T-helper 17 cell (primary cell): ENCODE measurements at regions not wholly inside any gene's neighbourhood (a gene's known extent, or its start where the extent isn't known, plus 50 kb on each side); places are given as distances from the start of the nearest gene placed in this dataset.

Experiments
- ATAC-seq: fragments of 150-1000 bp; cut with Tn5 transposase; 2 replicates; pipeline ENCODE4 v1.10.0; 2021; ENCODE audit warnings: mild to moderate bottlenecking, moderate library complexity
- DNase-seq, 3 donors: peaks; one replicate each; pipeline versions ENCODE4 v3.0.0 to v3.0.0-alpha.2; 2020 to 2021
- H3K9me3 ChIP-seq: one replicate; pipeline ENCODE4 v1.7.0; 2013; ENCODE audit warnings: low read length, mild to moderate bottlenecking; ENCODE audit not compliant: control insufficient read depth, poor library complexity, severe bottlenecking
- H3K27ac Mint-ChIP-seq: one replicate; pipeline ENCODE4 v1.8.0; 2022; ENCODE audit warnings: mild to moderate bottlenecking, moderate library complexity, mixed read lengths
- H3K27me3 Mint-ChIP-seq: one replicate; pipeline ENCODE4 v1.8.0; 2022; ENCODE audit warnings: mixed read lengths
- H3K36me3 Mint-ChIP-seq: one replicate; pipeline ENCODE4 v1.8.0; 2022; ENCODE audit warnings: low read depth, mixed read lengths
- H3K4me1 Mint-ChIP-seq: one replicate; pipeline ENCODE4 v1.8.0; 2022; ENCODE audit warnings: mild to moderate bottlenecking, mixed read lengths
- H3K4me3 Mint-ChIP-seq: one replicate; pipeline ENCODE4 v1.8.0; 2022; ENCODE audit warnings: mild to moderate bottlenecking, moderate library complexity, mixed read lengths

DNA sequence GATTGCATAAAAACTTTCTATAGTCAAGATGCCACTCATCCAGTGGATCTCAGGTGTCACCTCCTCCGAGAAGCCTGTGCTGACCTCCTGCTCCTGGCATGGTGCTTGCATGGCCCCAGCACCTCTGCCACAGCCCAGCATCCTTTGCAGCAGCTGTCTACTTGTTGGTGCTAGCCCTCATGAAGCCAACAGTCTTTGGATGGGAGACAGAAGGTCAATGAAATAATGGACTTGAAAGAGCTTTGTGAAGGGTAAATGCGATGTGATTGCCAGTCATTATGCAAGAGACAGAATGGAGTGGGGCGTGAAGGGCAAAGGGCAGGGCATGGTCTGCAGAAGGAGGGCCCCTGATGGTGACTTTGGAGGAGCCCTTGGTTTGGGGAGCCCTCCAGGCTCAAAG, 63.0 kb upstream of the CLMN start:
- Mint-ChIP-seq H3K27me3 (peaks cover 32% of the 10 kb centered on the region), H3K4me3 (no peak overlapping the region), H3K36me3 (peaks cover 2% of the 10 kb centered on the region), H3K4me1 (no peaks in the 10 kb centered on the region), H3K27ac (no peak overlapping the region)
- ATAC-seq (no peak), DNase-seq (no peak)
- H3K9me3 ChIP-seq, result no peaks in the 10 kb centered on the region

- peaks cover 29% of the 10 kb centered on the region for H3K27me3 Mint-ChIP-seq
- no peak overlapping the region for H3K4me3 Mint-ChIP-seq
- H3K9me3 ChIP-seq, result no peaks in the 10 kb centered on the region
- no peak for DNase-seq
- no peaks in the 10 kb centered on the region for H3K4me1 Mint-ChIP-seq
- H3K27ac Mint-ChIP-seq, result no peak overlapping the region
- no peak for ATAC-seq
- H3K36me3 Mint-ChIP-seq, result peaks cover 2% of the 10 kb centered on the region
These were observed 62.0 kb upstream of the CLMN start for GRCh38 chr14:95381726-95382125.

GRCh38 chr14:95380350-95381042, 60.8 kb upstream of the CLMN start:
- no peaks in the 10 kb centered on the region for H3K4me1 Mint-ChIP-seq
- no peak for DNase-seq
- peaks cover 33% of the 10 kb centered on the region for H3K27me3 Mint-ChIP-seq
- no peak overlapping the region for H3K4me3 Mint-ChIP-seq
- peaks cover 4% of the 10 kb centered on the region for H3K36me3 Mint-ChIP-seq
- no peak overlapping the region for H3K27ac Mint-ChIP-seq
- no peak for ATAC-seq
- H3K9me3 ChIP-seq, result no peaks in the 10 kb centered on the region

DNA sequence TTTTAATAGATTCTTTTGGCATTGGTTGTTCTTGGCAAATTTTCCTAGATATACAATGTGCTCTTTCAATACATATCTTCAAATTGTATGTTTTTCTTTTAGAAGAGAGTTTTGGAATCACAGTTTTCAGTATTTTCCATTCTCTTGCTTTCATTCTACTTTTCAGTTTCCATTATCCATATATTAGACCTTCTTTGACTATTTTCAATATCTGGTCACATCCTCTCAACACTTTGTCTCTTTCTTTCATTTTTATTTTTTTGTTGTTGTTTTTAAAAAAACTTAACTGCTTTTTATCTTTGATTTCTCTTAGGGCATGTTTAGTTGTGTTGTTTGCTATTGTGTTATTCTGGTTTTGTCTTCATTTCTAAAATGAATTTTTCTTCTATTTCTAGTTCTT, 59.9 kb upstream of the CLMN start:
- no peaks in the 10 kb centered on the region for H3K9me3 ChIP-seq
- Mint-ChIP-seq H3K27me3 (peaks cover 28% of the 10 kb centered on the region), H3K27ac (no peak overlapping the region), H3K4me3 (no peak overlapping the region), H3K36me3 (peaks cover 4% of the 10 kb centered on the region), H3K4me1 (no peaks in the 10 kb centered on the region)
- DNase-seq, result no peak
- ATAC-seq, result no peak

- DNase-seq, result no peak
These were observed 55.9 kb upstream of the CLMN start for GRCh38 chr14:95375539-95376109.

GRCh38 chr14:95374239-95374997, 54.7 kb upstream of the CLMN start:
- no peaks in the 10 kb centered on the region for H3K4me1 Mint-ChIP-seq
- no peak for DNase-seq
- no peak for ATAC-seq
- peaks cover 2% of the 10 kb centered on the region for H3K36me3 Mint-ChIP-seq
- no peaks in the 10 kb centered on the region for H3K9me3 ChIP-seq
- no peak overlapping the region for H3K4me3 Mint-ChIP-seq
- peaks cover 42% of the 10 kb centered on the region for H3K27me3 Mint-ChIP-seq
- H3K27ac Mint-ChIP-seq, result no peak overlapping the region

More at GRCh38 chr14:95375539-95376109, 55.9 kb upstream of the CLMN start:
- no peaks in the 10 kb centered on the region for H3K9me3 ChIP-seq
- no peak overlapping the region for H3K4me3 Mint-ChIP-seq
- peaks cover 37% of the 10 kb centered on the region for H3K27me3 Mint-ChIP-seq
- peaks cover 2% of the 10 kb centered on the region for H3K36me3 Mint-ChIP-seq
- no peak overlapping the region for H3K27ac Mint-ChIP-seq
- ATAC-seq, result no peak
- H3K4me1 Mint-ChIP-seq, result no peaks in the 10 kb centered on the region

DNA sequence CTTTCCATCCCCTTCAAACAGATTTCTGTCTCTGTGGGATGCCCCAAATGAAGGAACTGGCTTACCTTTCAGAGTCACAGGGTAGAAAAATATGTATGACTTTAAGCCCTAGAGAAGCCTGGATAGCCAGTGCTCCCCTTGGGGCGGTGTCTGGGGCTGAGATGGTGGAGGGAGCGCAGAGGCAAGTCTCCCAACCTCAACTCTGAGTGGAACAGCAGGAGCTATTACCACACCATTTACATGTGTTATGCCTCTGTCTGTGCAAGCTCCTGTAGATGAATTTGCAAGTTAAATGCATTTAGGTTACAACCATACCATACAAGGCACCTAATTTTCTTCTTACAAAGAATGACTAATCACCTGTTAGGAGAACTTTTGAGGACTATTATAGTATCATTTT, 50.4 kb upstream of the CLMN start:
- no peak for DNase-seq
- no peak for ATAC-seq
- Mint-ChIP-seq H3K4me3 (no peak overlapping the region), H3K4me1 (no peaks in the 10 kb centered on the region), H3K27ac (no peak overlapping the region), H3K36me3 (peaks cover 2% of the 10 kb centered on the region), H3K27me3 (peaks cover 42% of the 10 kb centered on the region)
- no peaks in the 10 kb centered on the region for H3K9me3 ChIP-seq
